AG04449 (cell line): ENCODE measurements at regions not wholly inside any gene's neighbourhood (a gene's known extent, or its start where the extent isn't known, plus 50 kb on each side); places are given as distances from the start of the nearest gene placed in this dataset.

Experiments used
- CTCF ChIA-PET: fragments of 350-600 bp; formaldehyde crosslinking; extraction: SDS; loops from one replicate; lab custom pipeline; 2021; ENCODE audit warnings: antibody characterized with exemption; lab: Yijun Ruan, JAX
- POLR2A ChIA-PET: fragments of 400-600, 350-600 bp; formaldehyde crosslinking; extraction: SDS; loops from one replicate; lab custom pipeline; 2020; ENCODE audit warnings: antibody characterized with exemption, inconsistent platforms; lab: Yijun Ruan, JAX
- DNase-seq: peaks from one replicate; pipeline ENCODE4 v3.0.0-alpha.2; 2010; ENCODE audit warnings: low read depth, low spot score
- H3K4me3 ChIP-seq: 2 replicates; pipeline ENCODE4 v1.5.1; 2011; ENCODE audit warnings: low read depth, mild to moderate bottlenecking, control low read depth, low read length
- CTCF ChIP-seq: IDR thresholded peaks from one replicate; pipeline ENCODE4 v1.5.1; 2011; ENCODE audit warnings: mild to moderate bottlenecking, moderate library complexity, low read length, control low read depth, inconsistent platforms; ENCODE audit not compliant: insufficient read depth; ENCODE audit errors: missing control alignments

- DNase-seq: no peak
- POLR2A ChIA-PET: no interaction called here
- CTCF ChIA-PET: no interaction called here
- no peak for TF ChIP-seq CTCF
- H3K4me3 ChIP-seq: no peak overlapping the region
Measured at GRCh38 chr1:192011525-192011924, 146.7 kb upstream of the RGS18 start.

DNA sequence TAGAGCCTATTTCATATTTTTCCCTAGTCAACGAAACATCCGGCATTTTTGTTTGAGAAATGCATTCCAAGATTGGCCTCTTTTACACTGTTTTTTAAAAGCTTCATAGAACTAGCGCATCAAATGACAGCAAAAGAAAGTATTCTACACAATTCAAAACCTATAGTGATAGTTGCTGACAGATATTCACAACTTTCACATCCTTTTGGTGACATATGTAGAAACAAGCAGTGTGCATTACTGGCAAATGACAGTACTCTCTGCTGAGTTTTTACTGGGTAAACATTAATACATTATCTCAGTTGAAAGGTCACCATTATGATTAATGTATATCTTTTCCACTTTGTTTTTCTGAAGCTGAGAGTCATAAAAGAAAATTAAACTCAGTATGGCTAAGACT lies 135.4 kb upstream of the RGS18 start:
- no peak for TF ChIP-seq CTCF
- DNase-seq: no peak
- POLR2A ChIA-PET: no interaction called here
- CTCF ChIA-PET: no interaction called here
- no peak overlapping the region for H3K4me3 ChIP-seq

GRCh38 chr1:192024881-192025280 lies 133.4 kb upstream of the RGS18 start:
- no peak overlapping the region for H3K4me3 ChIP-seq
- DNase-seq: no peak
- TF ChIP-seq CTCF: no peak
- ChIA-PET POLR2A (no interaction called here), CTCF (no interaction called here)

GRCh38 chr1:192038567-192038966 lies 119.7 kb upstream of the RGS18 start:
- no peak overlapping the region for H3K4me3 ChIP-seq
- ChIA-PET POLR2A (no interaction called here), CTCF (interaction anchor here (1.9 kb wide), 1 partner anchor 10 kb away, joined by 4 read pairs; no protein-coding TSS in a partner anchor)
- no peak for DNase-seq
- no peak for TF ChIP-seq CTCF

DNA sequence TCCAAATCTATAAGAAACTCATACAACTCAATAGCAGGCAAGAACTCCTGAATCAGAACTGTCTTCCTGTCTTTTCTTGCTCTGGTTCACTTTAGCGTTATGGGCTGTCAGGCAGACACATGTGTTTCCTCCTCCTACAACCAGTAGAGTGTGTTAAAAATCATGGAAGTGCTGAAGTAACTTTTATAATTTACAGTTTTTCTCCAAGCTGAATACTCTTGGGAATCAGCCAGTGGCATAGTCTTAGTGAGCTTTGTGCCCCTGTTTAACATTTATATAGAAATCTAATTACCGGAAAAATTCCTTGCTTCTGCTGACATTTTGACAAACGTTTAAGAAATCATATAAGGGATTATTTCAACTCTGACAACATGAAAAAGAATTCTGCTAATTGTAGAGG lies 113.1 kb upstream of the RGS18 start:
- no peak for TF ChIP-seq CTCF
- H3K4me3 ChIP-seq: no peak overlapping the region
- POLR2A ChIA-PET: no interaction called here
- DNase-seq: no peak
- CTCF ChIA-PET: no interaction called here

DNA sequence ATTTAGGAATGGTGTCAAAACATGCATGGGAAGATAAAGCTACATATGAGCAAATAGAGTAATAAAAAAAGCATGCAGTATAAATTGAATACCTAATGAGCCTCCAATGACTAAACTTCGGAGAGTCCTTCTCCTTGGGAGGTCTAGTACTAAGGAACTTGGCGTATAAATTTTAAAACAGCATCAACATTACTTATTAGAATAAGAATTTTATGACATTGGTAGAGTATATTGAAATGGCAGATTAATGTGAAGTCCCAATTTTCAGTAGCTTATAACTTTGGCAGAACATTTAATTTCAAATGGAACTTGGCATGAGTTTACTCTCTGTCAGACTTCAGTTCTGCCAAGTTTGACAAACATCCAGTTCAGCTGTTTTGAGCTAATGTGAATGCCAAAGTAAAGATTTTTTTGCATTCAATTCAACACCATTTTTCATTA lies 104.7 kb upstream of the RGS18 start:
- TF ChIP-seq CTCF: no peak
- DNase-seq: no peak
- CTCF ChIA-PET: interaction anchor here (0.9 to 1.0 kb wide), 2 partner anchors 12 to 16 kb away, joined by 3 read pairs; no protein-coding TSS in a partner anchor
- H3K4me3 ChIP-seq: no peak overlapping the region
- POLR2A ChIA-PET: no interaction called here
